PC-9 (cell line): ENCODE measurements at regions not wholly inside any gene's neighbourhood (a gene's known extent, or its start where the extent isn't known, plus 50 kb on each side); places are given as distances from the start of the nearest gene placed in this dataset.

ENCODE experiments used
- CTCF ChIP-seq: fragments of 200-600 bp; sonication (generic); conservative IDR thresholded peaks from 2 replicates; pipeline ENCODE4 v1.6.1; 2017; ENCODE audit warnings: mixed run types, antibody characterized with exemption, mild to moderate bottlenecking, moderate library complexity
- EZH2 ChIP-seq: fragments of 200-600 bp; sonication (generic); IDR thresholded peaks from 2 replicates; pipeline ENCODE4 v1.8.0; 2017; ENCODE audit warnings: antibody characterized with exemption, low read depth

GRCh38 chr11:21975242-21975641 lies 217.6 kb upstream of the ANO5 start:
- TF ChIP-seq CTCF (no peak), EZH2 (no peak)
